DMS114 treated with DMSO at 0.1 percent for 48 hours (cell line): ENCODE measurements at regions not wholly inside any gene's neighbourhood (a gene's known extent, or its start where the extent isn't known, plus 50 kb on each side); places are given as distances from the start of the nearest gene placed in this dataset.

Experiments used
- DNase-seq: peaks from one replicate; lab custom pipeline; 2025; ENCODE audit not compliant: unreplicated experiment; lab: John Stamatoyannopoulos, UW

- no peak for DNase-seq
These were observed 151.6 kb downstream of the TTC32 start for GRCh38 chr2:19750136-19750535.

GRCh38 chr2:19749507-19749836, 152.3 kb downstream of the TTC32 start:
- no peak for DNase-seq

DNA sequence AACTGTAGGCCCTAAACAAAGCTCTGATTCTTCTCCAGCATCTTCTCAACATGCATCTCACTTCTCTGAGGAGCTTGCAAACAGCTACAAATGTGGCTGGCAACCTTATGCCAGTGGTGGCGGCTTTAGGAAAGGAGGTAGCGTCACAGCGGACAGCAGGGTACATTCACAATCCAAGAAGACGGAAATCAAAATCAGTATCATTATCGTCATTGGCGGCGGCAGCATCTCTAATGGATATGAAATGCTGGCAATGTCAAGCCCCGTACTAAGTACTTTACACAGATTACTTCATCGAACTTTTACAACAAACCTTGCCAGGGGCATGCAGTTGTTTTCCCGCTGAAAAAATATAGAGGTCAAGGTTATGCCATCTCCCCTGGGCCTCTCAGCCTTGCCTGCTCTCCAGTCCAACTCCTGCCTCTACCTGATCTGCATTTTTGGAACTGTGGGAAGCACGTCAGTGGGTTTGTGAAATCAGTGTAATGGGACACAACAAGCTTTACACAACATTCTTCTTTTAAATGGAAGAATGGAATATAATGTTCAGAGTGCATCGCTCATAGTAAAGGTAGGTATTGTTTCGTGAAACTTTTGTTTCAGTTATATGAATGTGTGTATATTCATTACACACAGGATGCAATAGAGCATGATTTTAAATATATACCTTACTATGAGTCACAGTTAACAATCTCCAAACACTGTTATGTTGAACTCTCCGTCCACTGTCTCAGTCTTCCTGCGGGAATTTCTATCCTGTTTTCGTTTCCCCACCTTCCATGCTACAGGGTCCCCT, 152.9 kb downstream of the TTC32 start:
- no peak for DNase-seq

- no peak for DNase-seq
These were observed 153.8 kb downstream of the TTC32 start for GRCh38 chr2:19748073-19748375.

DNA sequence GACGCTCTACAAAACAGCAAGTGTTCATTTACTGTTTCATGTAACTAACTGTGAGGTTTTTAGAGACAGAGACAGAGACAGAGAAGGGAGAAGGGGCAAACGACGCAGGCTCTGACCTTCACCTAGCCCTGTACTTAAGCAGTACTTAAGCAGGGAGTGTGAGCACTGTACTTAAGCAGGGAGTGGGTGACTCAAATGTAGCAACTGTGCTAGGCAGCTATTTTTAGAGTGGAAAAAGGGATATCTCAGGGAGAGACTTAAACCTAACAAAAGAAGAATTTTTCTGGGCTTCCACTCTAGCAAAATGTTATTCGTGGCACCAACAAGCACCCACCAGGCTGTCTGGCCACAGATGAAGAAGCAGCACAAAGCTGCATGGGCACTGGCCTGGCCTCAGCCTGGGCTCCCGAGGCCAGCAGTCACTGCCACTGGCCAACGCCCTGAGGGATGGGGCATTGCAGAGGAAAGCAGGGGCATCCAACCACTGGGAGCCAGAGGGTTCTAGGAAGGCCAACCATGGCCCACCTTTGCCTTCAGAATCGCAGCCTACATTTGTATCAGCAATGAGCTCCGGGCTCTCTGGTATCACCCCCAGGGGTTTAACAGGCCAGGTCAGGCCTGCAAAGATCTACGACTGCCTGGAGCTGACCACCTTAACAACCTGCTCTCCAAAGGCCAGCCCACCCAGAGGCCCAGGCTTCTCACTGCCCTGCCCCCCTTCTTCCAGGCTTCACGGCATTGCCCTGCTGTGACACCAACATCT, 154.3 kb downstream of the TTC32 start:
- DNase-seq, result no peak

DNA sequence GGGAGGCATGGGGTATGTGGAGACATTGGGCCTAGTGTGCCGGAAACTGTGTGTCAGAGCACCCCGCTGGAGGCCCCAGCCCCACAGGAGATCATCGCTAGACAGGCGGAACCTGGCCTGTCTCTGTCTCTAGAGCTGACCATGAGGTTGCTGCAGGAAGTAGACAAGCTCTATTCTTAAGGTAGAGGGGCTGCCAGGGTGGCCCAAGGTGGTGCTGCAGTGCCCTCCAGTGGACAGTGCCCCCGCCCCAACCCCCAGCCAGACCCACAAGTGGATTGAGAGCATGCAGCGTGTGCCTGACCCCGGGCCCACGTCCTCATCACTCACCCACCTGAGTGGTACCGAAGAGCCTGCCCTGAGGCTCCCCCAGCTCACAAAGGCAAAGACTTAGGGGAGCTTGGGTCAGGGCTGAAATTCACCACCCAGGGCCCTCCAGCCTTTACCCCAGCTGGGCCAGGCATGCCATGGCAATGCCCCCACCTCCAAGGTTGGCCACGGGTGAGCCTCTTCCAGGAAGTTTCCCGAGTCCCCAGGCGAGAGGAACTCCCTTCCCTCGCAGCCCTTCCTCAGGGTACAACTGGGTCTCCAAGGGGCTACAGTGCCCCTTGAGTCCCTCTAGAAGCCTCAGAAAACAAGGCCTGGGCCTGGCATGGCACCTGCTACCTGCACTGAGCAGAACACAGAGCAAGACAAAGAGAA, 155.0 kb downstream of the TTC32 start:
- DNase-seq, result no peak

DNA sequence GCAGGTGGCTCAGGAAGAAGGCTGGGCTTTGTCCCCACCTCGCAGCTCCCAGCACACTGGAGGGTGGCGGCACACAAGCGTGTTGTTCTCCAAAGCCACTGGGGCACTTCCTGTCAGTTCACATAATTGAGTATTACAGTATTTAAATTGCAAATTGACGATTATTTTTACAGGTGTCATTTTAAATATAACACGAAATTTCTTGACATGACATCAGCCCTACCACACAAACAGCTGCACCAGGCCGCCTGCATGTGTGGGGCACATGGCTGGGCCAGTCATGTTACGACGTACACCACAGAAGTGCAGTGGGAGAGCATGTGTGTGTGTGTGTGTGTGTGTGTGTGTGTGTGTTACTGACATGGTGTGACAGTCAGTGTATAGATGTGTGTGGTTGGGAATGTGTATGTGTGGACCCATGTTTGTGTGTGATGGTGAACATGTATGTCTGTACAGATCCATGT, 155.6 kb downstream of the TTC32 start:
- no peak for DNase-seq

DNA sequence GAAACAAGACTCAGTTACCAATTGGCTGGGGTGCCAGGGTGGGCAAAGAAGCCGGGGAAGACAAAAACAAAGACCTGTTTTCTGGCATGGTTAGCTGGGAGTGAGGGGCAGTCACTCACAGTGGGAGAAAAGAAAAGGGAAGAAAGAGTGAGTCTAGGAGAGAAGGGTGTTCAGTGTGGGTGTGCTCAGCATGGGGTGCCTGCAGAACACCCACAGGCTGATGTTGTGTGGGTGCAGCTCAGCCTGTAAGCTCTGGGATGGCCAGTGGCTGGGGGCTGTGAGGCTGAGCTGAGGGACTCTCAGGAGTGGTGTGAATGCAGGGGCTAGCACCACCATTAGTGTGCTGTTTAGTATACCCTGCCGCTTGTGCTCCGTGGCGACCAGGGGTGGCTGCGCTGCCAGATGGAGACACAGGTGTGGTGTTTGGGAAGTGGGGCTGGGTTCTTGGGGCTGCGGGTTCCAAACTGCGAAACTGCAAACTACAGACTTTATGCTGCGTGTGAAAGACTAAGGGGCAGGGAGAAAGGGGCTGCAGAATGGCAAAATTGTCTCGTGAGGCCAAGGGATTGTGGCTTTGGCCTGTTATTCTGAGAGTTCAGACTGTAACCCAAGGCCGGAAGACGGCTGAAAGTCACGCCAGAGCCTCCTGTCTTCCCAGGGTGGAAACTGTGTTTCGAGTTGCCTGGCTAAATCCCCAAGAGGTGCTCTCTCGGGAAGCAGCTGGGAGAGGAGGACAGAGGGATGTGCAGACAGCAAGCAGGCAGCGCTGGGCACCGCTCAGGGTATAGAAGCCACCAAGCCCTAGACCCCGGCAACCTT, 156.3 kb downstream of the TTC32 start:
- no peak for DNase-seq

- DNase-seq, result no peak
These were observed 157.2 kb downstream of the TTC32 start for GRCh38 chr2:19744456-19745199.

GRCh38 chr2:19743641-19744040, 158.1 kb downstream of the TTC32 start:
- no peak for DNase-seq

DNA sequence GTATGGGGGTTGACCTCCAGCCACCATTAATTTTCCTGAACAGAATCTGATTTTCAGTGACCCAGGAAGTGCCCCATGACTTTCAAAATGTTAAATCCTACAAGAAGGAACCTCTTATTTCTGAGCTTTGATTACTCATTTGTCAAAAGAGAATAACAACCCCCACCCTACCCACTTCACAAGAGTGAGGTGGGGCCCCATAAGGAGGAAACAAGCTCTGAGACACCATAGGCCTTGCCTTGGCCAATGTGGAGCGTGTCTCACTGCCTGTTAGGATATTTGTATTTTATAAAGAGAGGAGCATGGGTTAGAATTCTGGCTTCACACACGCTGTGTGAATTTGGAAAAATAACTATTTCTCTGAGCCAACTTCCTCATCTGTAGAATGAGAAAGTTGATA, 158.9 kb downstream of the TTC32 start:
- no peak for DNase-seq

DNA sequence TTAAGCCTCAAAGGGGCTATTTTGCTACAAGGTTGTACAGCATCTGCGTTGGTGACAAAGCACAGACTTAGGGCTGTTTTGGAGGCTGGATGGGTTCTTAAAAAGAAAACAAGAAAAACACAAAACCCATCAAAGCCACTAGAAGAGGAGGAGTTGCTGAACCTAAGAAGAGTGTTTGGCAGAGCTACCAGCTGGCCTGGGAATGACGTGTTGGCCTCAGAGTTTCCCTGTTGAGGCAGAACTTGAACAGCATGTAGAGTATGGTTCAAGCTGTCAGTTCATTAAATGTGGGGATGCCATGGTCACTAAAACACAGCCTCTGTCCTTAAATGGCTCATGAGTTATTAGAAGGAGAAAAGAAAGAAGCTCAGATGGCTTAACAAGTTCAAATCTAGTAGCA, 162.5 kb downstream of the TTC32 start:
- DNase-seq, result no peak

DNA sequence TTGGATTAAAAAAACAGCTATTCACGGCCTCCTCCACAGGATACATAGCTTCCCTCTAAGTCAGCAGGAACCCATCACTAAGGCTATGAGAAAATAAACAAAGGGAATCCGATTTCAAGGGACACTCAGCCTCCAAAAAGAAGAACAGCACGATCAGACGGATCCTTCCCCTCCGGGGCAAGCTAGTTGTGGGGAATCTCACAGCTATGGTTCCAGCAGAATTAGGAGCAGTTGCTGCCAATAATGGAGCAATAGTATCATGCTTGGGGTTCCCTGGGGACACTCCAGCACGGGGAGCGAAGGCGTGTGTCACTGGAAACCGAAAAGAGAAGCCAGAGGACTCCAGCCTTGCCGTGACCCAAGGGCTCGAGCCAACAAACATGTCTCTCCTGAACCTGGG, 163.1 kb downstream of the TTC32 start:
- DNase-seq, result no peak

DNA sequence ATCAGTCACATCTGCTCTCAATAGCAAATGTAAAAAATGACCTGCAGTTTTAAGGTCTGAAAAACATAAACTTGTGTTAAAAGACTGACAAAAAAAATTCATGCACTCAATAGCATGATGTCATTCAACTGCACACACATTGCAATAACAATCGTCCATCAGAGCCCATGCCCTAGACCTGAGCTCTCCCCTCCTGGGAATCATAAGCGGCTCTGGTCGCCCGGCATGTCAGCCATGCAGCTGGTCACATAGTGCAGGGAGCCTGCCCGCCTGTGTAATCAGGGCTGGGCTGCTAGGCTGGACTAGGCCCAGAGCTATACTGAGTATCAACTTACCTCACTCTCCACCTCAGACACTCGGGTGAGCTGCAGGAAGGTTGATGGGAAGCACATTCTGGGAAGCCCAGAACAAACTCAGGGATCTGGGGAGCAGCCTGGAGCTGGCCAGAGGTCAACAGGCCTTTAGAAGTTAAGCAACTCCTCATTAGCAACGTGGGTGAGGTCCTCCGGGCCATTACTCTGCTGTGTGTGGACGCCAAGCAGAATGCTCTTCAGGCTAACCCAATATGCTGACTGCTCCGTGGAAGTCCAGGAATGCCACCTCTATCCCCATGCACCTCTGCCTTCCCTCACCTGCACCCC, 165.5 kb downstream of the TTC32 start:
- DNase-seq, result no peak

DNA sequence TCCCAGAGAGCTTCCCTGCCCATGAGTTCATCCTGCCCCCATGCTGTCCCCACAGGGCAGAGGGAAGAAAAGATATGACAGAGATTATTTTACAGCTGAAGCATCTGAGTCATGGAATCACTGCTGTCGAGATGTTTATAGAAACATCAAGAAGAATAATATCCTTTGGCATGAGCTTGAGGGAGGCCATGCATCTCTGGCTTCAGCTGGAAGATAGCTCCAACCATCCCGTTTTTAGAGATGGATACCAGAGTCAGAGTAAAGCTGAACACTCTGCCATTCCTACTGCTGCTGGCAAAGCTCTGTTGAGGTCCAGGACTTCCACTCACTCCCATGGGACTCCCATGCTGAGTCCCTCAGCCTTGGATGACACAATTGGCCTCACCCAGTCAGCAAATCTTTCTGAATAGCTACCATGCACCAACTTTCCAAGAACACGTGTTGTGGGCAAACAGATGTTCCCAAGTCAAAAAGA, 167.8 kb downstream of the TTC32 start:
- no peak for DNase-seq

- no peak for DNase-seq
These were observed 168.4 kb downstream of the TTC32 start for GRCh38 chr2:19733390-19733789.

- DNase-seq, result no peak
These were observed 169.5 kb downstream of the TTC32 start for GRCh38 chr2:19732255-19732654.

- DNase-seq, result no peak
These were observed 170.3 kb downstream of the TTC32 start for GRCh38 chr2:19731515-19731914.

DNA sequence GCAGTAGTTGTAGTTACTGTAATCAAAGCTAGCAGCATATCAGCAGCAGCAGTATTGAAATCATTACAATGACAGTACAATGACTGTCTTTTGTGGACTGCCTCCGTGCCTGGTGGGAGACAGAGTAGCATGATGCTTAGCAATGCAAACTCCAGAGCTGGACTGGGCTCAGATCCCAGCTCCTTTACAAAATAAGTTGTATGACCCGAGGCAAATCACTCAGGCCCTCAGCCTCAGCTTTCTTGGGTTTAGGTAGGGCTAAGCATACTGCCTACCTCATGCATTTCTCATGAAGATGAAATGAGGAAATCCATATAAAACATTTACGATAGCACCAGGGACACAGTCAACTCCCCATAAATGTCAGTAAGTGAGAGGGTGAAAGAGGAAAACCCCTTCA, 170.7 kb downstream of the TTC32 start:
- DNase-seq, result no peak

- no peak for DNase-seq
These were observed 173.7 kb downstream of the TTC32 start for GRCh38 chr2:19728125-19728524.
